Mucosa of gallbladder (tissue), 1 donor: ENCODE measurements at regions not wholly inside any gene's neighbourhood (a gene's known extent, or its start where the extent isn't known, plus 50 kb on each side); places are given as distances from the start of the nearest gene placed in this dataset.
"Not testable (repeated sequence)": the region's sequence is repeated elsewhere in the genome, so short reads cannot be mapped to it uniquely, and the experiment has no call there.

ENCODE experiments used
- DNase-seq: peaks from one replicate; pipeline ENCODE4 v3.0.0-alpha.2; 2020; ENCODE audit warnings: low spot score
- donor health status: DM: no; HTN: no; CAD: no.

- DNase-seq: no peak
Measured at GRCh38 chr14:38583471-38583870, 327.6 kb upstream of the CLEC14A start.

- DNase-seq: no peak
Measured at GRCh38 chr14:38578278-38578681, 322.4 kb upstream of the CLEC14A start.

GRCh38 chr14:38567703-38568102, 311.8 kb upstream of the CLEC14A start:
- no peak for DNase-seq

GRCh38 chr14:38561657-38562056, 305.8 kb upstream of the CLEC14A start:
- no peak for DNase-seq

- no peak for DNase-seq
Measured at GRCh38 chr14:38559711-38560110, 303.8 kb upstream of the CLEC14A start.

GRCh38 chr14:38557391-38557790, 301.5 kb upstream of the CLEC14A start:
- not testable (repeated sequence) for DNase-seq

GRCh38 chr14:38556252-38556651, 300.4 kb upstream of the CLEC14A start:
- no peak for DNase-seq

- no peak for DNase-seq
Measured at GRCh38 chr14:38554026-38554425, 298.1 kb upstream of the CLEC14A start.

- DNase-seq: no peak
Measured at GRCh38 chr14:38553586-38553985, 297.7 kb upstream of the CLEC14A start.

GRCh38 chr14:38549564-38549963, 293.7 kb upstream of the CLEC14A start:
- DNase-seq: no peak

GRCh38 chr14:38547961-38548490, 292.1 kb upstream of the CLEC14A start:
- no peak for DNase-seq

- no peak for DNase-seq
Measured at GRCh38 chr14:38546932-38547551, 291.1 kb upstream of the CLEC14A start.

GRCh38 chr14:38544776-38545175, 288.9 kb upstream of the CLEC14A start:
- DNase-seq: no peak

GRCh38 chr14:38543851-38544250, 288.0 kb upstream of the CLEC14A start:
- DNase-seq: not testable (repeated sequence)

GRCh38 chr14:38538053-38538452, 282.2 kb upstream of the CLEC14A start:
- not testable (repeated sequence) for DNase-seq

GRCh38 chr14:38536376-38537038, 280.6 kb upstream of the CLEC14A start:
- DNase-seq: no peak

GRCh38 chr14:38528582-38528981, 272.7 kb upstream of the CLEC14A start:
- no peak for DNase-seq

GRCh38 chr14:38527502-38527878, 271.6 kb upstream of the CLEC14A start:
- no peak for DNase-seq

- no peak for DNase-seq
Measured at GRCh38 chr14:38526826-38527501, 271.1 kb upstream of the CLEC14A start.

GRCh38 chr14:38524636-38525509, 269.0 kb upstream of the CLEC14A start:
- DNase-seq: no peak

- DNase-seq: no peak
Measured at GRCh38 chr14:38522724-38523123, 266.8 kb upstream of the CLEC14A start.

GRCh38 chr14:38521591-38521990, 265.7 kb upstream of the CLEC14A start:
- DNase-seq: no peak
